WTC11 (cell line): ENCODE measurements at regions not wholly inside any gene's neighbourhood (a gene's known extent, or its start where the extent isn't known, plus 50 kb on each side); places are given as distances from the start of the nearest gene placed in this dataset.

Experiments used
- ATAC-seq: fragments of 200-7000 bp; cut with Tn5 transposase; 2 replicates; pipeline ENCODE4 v1.10.0; 2021; ENCODE audit warnings: mild to moderate bottlenecking, moderate library complexity
- CTCF ChIA-PET: fragments of 300-600 bp; sonication (Branson Sonifier 250); formaldehyde crosslinking; loops from one replicate; lab custom pipeline; 2021; ENCODE audit warnings: antibody characterized with exemption; lab: Charles Lee
- POLR2A ChIA-PET: fragments of 350-600 bp; sonication (Branson Sonifier 250); formaldehyde crosslinking; loops from one replicate; lab custom pipeline; 2021; ENCODE audit warnings: antibody characterized with exemption; lab: Charles Lee
- DNase-seq: peaks from one replicate; pipeline ENCODE4 v3.0.0; 2021; ENCODE audit warnings: low spot score
- H3K27ac Mint-ChIP-seq: 2 replicates; pipeline ENCODE4 v1.8.0; 2021; ENCODE audit warnings: mixed read lengths
- H3K27me3 Mint-ChIP-seq: 2 replicates; pipeline ENCODE4 v1.8.0; 2021; ENCODE audit warnings: low read depth, mild to moderate bottlenecking, moderate library complexity, mixed read lengths
- H3K36me3 Mint-ChIP-seq: 2 replicates; pipeline ENCODE4 v1.8.0; 2021; ENCODE audit warnings: mixed read lengths
- H3K4me1 Mint-ChIP-seq: 2 replicates; pipeline ENCODE4 v1.8.0; 2022; ENCODE audit warnings: mixed read lengths
- H3K4me3 Mint-ChIP-seq: 2 replicates; pipeline ENCODE4 v1.8.0; 2021; ENCODE audit warnings: mild to moderate bottlenecking, moderate library complexity, mixed read lengths
- H3K9me3 Mint-ChIP-seq: 2 replicates; pipeline ENCODE4 v1.8.0; 2021; ENCODE audit warnings: mixed read lengths
- AR ChIP-seq: fragments of 250-450 bp; sonication (Bioruptor Pico); IDR thresholded peaks from 2 replicates; pipeline ENCODE4 v1.9.0; 2021; ENCODE audit warnings: mild to moderate bottlenecking
- CBFB ChIP-seq: sonication (generic); formaldehyde crosslinking; IDR thresholded peaks from 2 replicates; pipeline ENCODE4 v1.8.1; 2022; ENCODE audit warnings: mild to moderate bottlenecking, low read depth, missing genetic modification reagents
- ERG ChIP-seq: fragments of 250-450 bp; sonication (Bioruptor Pico); IDR thresholded peaks from 2 replicates; pipeline ENCODE4 v1.8.0; 2021; ENCODE audit warnings: mild to moderate bottlenecking
- HMGXB4 ChIP-seq: sonication (generic); formaldehyde crosslinking; IDR thresholded peaks from 2 replicates; pipeline ENCODE4 v1.8.1; 2023; ENCODE audit warnings: mild to moderate bottlenecking, moderate library complexity, missing genetic modification reagents
- JUN ChIP-seq: sonication (generic); formaldehyde crosslinking; IDR thresholded peaks from 2 replicates; pipeline ENCODE4 v1.8.0; 2023; ENCODE audit warnings: mild to moderate bottlenecking, missing genetic modification reagents
- MXD4 ChIP-seq: fragments of 250-450 bp; sonication (Bioruptor Pico); IDR thresholded peaks from 2 replicates; pipeline ENCODE4 v1.8.0; 2021; ENCODE audit warnings: mild to moderate bottlenecking, moderate library complexity, borderline replicate concordance
- NFYB ChIP-seq: sonication (generic); formaldehyde crosslinking; conservative IDR thresholded peaks from 2 replicates; pipeline ENCODE4 v1.8.0; 2022; ENCODE audit warnings: low read depth, missing genetic modification reagents
- PRRX2 ChIP-seq: fragments of 250-450 bp; sonication (Bioruptor Pico); IDR thresholded peaks from 2 replicates; pipeline ENCODE4 v1.8.0; 2021; ENCODE audit warnings: mild to moderate bottlenecking
- STAT6 ChIP-seq: sonication (generic); formaldehyde crosslinking; conservative IDR thresholded peaks from 2 replicates; pipeline ENCODE4 v1.8.1; 2023; ENCODE audit warnings: mild to moderate bottlenecking, low read depth, missing genetic modification reagents, moderate library complexity
- TCF7 ChIP-seq: sonication (generic); formaldehyde crosslinking; IDR thresholded peaks from 2 replicates; pipeline ENCODE4 v1.8.0; 2022; ENCODE audit warnings: mild to moderate bottlenecking, low read depth, missing genetic modification reagents, moderate library complexity
- TEAD1 ChIP-seq: sonication (generic); formaldehyde crosslinking; IDR thresholded peaks from 2 replicates; pipeline ENCODE4 v1.8.0; 2022; ENCODE audit warnings: mild to moderate bottlenecking, missing genetic modification reagents
- ZBTB43 ChIP-seq: sonication (generic); formaldehyde crosslinking; IDR thresholded peaks from 2 replicates; pipeline ENCODE4 v1.8.1; 2023; ENCODE audit warnings: mild to moderate bottlenecking, missing genetic modification reagents
- ZNF219 ChIP-seq: sonication (generic); formaldehyde crosslinking; IDR thresholded peaks from 2 replicates; pipeline ENCODE4 v1.8.0; 2023; ENCODE audit warnings: missing genetic modification reagents, mild to moderate bottlenecking, borderline replicate concordance
- ZNF232 ChIP-seq: sonication (generic); formaldehyde crosslinking; IDR thresholded peaks from 2 replicates; pipeline ENCODE4 v1.8.0; 2022; ENCODE audit warnings: mild to moderate bottlenecking, missing genetic modification reagents
- ZNF396 ChIP-seq: fragments of 250-450 bp; sonication (Bioruptor Pico); IDR thresholded peaks from 2 replicates; pipeline ENCODE4 v1.8.0; 2021; ENCODE audit warnings: mild to moderate bottlenecking, moderate library complexity, borderline replicate concordance
- ZNF425 ChIP-seq: fragments of 250-450 bp; sonication (Bioruptor Pico); conservative IDR thresholded peaks from 2 replicates; pipeline ENCODE4 v1.9.0; 2021; ENCODE audit warnings: mild to moderate bottlenecking
- ZNF512 ChIP-seq: sonication (generic); formaldehyde crosslinking; IDR thresholded peaks from 2 replicates; pipeline ENCODE4 v1.8.1; 2022; ENCODE audit warnings: missing genetic modification reagents, borderline replicate concordance

- no peak for TF ChIP-seq ERG (CRISPR knock-in tag)
- TF ChIP-seq ZBTB43 (CRISPR knock-in tag) = no peak
- no peak for TF ChIP-seq MXD4
Measured at GRCh38 chr5:4053136-4053535, 457.5 kb downstream of the IRX1 start (continued).

- Mint-ChIP-seq H3K9me3 (no peaks in the 10 kb centered on the region), H3K4me3 (no peak overlapping the region), H3K4me1 (peaks cover 4% of the 10 kb centered on the region; the same call in 1 of the 2 replicates), H3K36me3 (no peaks in the 10 kb centered on the region), H3K27me3 (no peaks in the 10 kb centered on the region), H3K27ac (no peak overlapping the region)
- DNase-seq (no peak), ATAC-seq (no peak)
- ChIA-PET CTCF (no interaction called here), POLR2A (no interaction called here)
- TF ChIP-seq HMGXB4 (CRISPR knock-in tag) = no peak
Measured at GRCh38 chr5:4054092-4054491, 458.5 kb downstream of the IRX1 start.

- POLR2A ChIA-PET = no interaction called here
- no peak for TF ChIP-seq TCF7 (CRISPR knock-in tag)
- TF ChIP-seq PRRX2 (CRISPR knock-in tag) = no peak
- TF ChIP-seq AR (CRISPR knock-in tag) = no peak
- no peak for TF ChIP-seq ZNF396 (CRISPR knock-in tag)
- no peak for TF ChIP-seq ZNF512 (CRISPR knock-in tag)
- no peak for TF ChIP-seq ZNF219 (CRISPR knock-in tag)
- no peak for TF ChIP-seq CBFB (CRISPR knock-in tag)
- no peak for TF ChIP-seq ZNF425 (CRISPR knock-in tag)
- no peak for TF ChIP-seq TEAD1
- no peak for TF ChIP-seq NFYB (CRISPR knock-in tag)
- no peak for TF ChIP-seq JUN (CRISPR knock-in tag)
- no peak for TF ChIP-seq ZNF232
- TF ChIP-seq STAT6 = no peak
- TF ChIP-seq MXD4 = no peak
Measured at GRCh38 chr5:4058899-4059298, 463.3 kb downstream of the IRX1 start.

More at GRCh38 chr5:4058899-4059298, 463.3 kb downstream of the IRX1 start:
- ATAC-seq (peak; percentile 34; the same call in 1 of the 2 replicates), DNase-seq (no peak)
- H3K4me1 Mint-ChIP-seq = no peaks in the 10 kb centered on the region
- CTCF ChIA-PET = no interaction called here
- H3K27ac Mint-ChIP-seq = no peak overlapping the region
- H3K9me3 Mint-ChIP-seq = no peaks in the 10 kb centered on the region
- no peaks in the 10 kb centered on the region for H3K36me3 Mint-ChIP-seq
- H3K4me3 Mint-ChIP-seq = no peak overlapping the region
- no peaks in the 10 kb centered on the region for H3K27me3 Mint-ChIP-seq
